PC-9 (cell line): ENCODE measurements at regions not wholly inside any gene's neighbourhood (a gene's known extent, or its start where the extent isn't known, plus 50 kb on each side); places are given as distances from the start of the nearest gene placed in this dataset.

Experiments
- CTCF ChIP-seq: fragments of 200-600 bp; sonication (generic); conservative IDR thresholded peaks from 2 replicates; pipeline ENCODE4 v1.6.1; 2017; ENCODE audit warnings: mixed run types, antibody characterized with exemption, mild to moderate bottlenecking, moderate library complexity
- EZH2 ChIP-seq: fragments of 200-600 bp; sonication (generic); IDR thresholded peaks from 2 replicates; pipeline ENCODE4 v1.8.0; 2017; ENCODE audit warnings: antibody characterized with exemption, low read depth

GRCh38 chr1:96878640-96879039 lies 157.1 kb downstream of the PTBP2 start:
- TF ChIP-seq CTCF (no peak), EZH2 (no peak)
